HG03342 (cell line): ENCODE measurements at regions not wholly inside any gene's neighbourhood (a gene's known extent, or its start where the extent isn't known, plus 50 kb on each side); places are given as distances from the start of the nearest gene placed in this dataset.

Experiments used
- ATAC-seq: cut with Tn5 transposase; IDR thresholded peaks from one replicate; pipeline ENCODE4 v1.9.1; 2021; ENCODE audit warnings: mild to moderate bottlenecking, moderate library complexity; ENCODE audit not compliant: unreplicated experiment

GRCh38 chr18:54767098-54767497, 61.2 kb upstream of the RAB27B start:
- no peak for ATAC-seq

DNA sequence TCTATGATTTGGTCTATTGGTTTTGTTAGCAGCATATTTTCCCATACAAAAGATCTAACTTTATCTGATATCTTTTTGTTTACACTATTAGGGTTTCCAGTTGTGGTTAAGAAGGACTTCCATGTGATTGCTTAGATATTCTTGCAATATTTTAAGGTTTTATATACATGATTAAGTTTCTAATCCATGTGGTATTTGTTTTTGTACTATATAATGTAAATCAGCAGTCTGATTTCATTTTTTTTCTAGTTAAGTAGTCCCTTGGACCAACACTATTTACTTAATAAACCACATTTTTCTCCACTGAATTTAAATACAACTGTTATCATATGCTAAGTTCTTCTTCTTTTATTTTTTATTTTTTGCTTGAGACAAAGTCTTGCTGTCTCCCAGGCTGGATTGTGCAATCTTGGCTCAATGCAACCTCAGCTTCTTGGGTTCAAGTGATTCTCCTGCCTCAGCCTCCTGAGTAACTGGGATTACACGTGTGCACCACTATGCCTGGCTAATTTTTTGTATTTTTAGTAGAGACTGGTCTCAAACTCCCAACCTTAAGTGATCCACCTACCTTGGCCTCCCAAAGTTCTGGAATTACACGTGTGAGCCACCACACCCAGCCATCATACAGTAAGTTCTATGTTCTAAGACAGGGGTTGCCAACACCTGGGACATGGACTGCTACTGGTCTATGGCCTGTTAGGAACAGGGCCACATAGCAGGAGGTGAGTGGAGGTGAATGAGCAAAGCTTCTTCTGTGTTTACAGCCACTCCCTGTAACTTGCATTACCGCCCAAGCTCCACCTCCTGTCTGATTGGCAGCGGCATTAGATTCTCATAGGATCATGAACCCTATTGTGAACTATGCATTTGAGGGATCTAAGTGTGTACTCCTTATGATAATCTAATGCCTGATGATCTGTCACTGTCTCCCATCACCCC, 58.5 kb upstream of the RAB27B start:
- no peak for ATAC-seq

GRCh38 chr18:54772056-54772455, 56.2 kb upstream of the RAB27B start:
- ATAC-seq, result no peak

GRCh38 chr18:54774423-54774822, 53.9 kb upstream of the RAB27B start:
- no peak for ATAC-seq

DNA sequence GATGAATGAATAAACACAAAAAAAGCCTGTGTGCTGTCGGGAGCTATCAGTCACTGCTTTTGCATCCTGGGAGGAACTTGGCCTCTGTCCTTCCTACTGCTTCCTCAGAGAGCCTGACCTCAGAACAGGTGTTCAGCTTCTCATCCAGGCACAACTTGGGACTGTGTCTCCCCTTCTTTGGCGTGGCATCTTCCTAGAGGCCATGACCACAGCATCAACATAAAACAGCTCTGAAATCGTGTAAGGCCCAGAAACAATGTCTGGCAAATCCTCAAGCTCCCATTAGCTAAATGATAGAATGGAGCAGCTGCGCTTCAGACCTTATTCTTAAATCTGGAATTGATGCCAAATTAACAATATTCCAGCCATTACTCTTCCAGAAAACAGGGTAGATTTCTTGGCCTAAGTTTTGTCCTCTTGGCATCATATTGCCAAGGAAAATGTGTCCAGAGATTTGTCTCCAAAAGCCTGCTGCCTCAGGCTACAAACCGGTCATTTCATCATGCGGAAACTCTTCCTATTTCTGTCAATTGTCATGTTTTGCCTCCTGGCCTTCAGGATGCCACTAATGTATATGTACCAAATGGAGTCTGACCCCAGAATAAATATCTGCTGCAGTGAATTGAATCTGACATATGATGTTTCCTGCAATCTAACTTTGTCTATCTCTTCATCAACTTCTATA, 53.2 kb upstream of the RAB27B start:
- ATAC-seq, result no peak

DNA sequence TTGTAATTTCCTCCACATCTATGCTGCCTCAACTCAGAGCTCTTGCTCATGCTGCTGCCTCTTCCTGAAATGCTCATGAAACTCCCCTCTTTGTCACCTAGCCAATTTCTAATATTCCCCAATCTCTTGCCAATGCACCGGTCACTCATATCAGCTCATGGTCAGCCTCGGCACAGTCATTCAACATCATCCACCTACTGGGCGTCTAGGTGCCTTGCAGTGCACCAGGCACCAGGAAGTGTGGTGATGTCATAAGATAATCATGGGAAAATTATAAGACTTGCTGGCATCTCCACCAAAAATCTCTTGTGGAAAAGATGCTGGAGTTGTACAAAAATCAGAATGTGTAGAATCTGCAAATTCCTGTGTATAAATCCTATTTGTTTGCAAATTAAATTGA, 52.6 kb upstream of the RAB27B start:
- ATAC-seq, result no peak

DNA sequence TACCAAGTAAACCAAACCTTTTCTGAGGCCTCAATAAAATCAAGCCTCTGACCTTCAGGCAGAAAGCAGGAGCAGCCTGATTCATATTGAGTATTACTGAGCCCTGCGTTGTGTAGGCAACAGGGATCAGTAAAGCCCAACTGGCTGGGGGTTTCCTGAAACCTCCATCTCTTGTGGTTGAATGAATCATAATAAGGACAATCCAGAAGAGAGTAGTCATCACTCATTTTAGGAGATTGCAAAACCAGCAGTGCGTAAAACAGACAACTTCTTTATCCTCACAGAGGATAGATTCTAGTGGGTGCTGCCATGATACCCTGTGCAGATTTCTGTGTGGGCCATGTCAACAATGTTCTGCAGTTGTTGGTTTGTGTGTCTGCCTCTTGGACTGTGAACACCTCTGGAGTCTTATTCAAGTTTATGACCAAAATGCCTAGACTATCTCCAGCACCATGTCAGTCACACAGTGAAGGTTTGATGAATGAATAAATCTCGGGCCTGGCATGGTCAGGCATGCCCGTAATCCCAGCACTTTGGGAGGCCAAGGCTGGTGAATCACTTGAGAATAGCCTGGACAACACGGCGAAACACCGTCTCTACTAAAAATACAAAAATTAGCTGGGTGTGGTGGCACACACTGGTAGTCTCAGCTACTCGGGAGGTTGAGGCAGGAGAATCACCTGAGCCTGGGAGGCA, 51.8 kb upstream of the RAB27B start:
- ATAC-seq, result peak; percentile 80

DNA sequence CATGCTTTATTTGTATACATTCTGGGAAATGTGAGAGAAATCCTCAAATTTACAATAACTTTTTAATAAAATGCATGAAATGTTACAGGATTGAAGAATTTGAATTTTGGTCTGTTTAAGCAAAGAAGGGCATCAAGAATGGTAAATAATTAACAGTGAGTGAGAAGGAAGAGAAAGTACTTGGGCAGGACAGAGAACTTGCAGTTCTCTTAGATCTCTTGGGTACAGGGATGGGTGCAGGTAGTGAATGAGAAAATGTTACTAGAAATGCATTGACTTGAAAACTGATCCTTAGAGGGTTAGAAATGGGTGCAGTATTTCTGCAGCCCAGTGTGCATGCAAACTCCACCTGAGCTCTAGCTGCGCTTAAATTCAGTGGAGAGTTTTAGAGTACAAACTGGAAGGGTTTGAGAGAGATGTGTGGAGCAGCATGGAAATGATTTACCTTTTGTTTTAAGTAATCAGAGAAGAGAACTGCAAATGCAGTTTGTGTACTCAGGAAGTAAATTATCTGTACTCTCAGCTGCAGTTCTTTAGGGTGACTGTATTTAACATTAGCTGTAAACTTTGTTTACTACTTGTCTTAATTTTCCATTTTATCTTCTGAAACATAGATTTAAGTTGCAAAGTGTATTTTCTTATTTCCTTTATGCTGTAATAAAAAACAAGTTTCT, 51.0 kb upstream of the RAB27B start:
- peak; percentile 44 for ATAC-seq

DNA sequence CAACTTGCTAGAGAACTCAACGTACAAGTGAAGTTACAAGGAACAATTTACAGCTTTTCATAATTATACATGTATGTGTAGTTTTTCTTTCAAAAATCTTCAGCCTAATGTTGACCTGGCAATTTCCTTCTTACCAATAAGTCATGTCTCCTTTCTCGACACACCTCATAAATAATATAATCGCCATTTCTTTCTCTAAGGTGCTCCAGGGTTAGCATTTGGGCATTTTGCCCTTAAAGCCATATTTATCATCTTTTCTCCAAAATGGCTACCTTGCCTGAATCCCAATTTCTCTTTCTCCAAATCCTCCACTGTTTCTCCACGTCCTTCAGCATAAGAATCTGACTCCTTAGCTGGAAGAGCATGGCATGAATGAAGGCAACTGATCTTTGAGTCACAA, 50.3 kb upstream of the RAB27B start:
- no peak for ATAC-seq
